ENCODE measurements at regions not wholly inside any gene's neighbourhood (a gene's known extent, or its start where the extent isn't known, plus 50 kb on each side); places are given as distances from the start of the nearest gene placed in this dataset.
"Not testable (repeated sequence)": the region's sequence is repeated elsewhere in the genome, so short reads cannot be mapped to it uniquely, and the experiment has no call there.

GRCh38 chr5:97234380-97234779 is 51.3 kb upstream of the RIOK2 start:
- intact Hi-C loops (cut with DNase I); H3K36me3 ChIP-seq (ENCODE audit: control insufficient read depth in 1 of 2, insufficient read depth in 2 of 2, low read length in 1 of 2); ATAC-seq (ENCODE audit: low FRiP score); H3K27me3 ChIP-seq (ENCODE audit: control insufficient read depth in 1 of 2, insufficient read depth in 2 of 2, low read length in 1 of 2); H3K4me1 ChIP-seq (ENCODE audit: control insufficient read depth in 1 of 2, insufficient read depth in 2 of 2, low read length in 2 of 2); DNase-seq; H3K27ac ChIP-seq (ENCODE audit: low read depth in 1 of 2, low read length in 2 of 2); H3K9me3 ChIP-seq (ENCODE audit: control insufficient read depth, low read length); H3K4me3 ChIP-seq (ENCODE audit: low read length in 2 of 2): not testable (repeated sequence)
- 97 to 100% methylated on average over 1 of the region's 1 CpG for WGBS, 2 donors

DNA sequence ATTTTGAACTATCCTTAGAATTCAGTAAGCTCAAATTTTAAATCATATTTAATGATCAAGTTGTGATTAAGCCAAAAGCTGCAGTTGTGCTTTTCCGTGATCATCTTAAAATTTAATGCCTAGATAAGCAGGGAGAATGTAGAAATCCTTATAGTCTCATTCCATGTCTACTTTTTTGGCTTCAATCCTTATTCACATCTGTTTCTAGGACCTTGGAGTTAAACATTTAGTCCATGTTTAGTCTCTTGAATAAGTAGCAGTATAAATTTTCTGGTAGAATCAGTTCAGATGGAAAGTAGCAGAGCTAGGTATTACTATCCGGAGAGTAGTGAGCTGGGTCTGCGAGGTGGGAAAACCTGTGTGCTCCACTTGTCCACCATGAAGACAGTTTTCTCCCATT is 59.3 kb upstream of the RIOK2 start:
- no peak overlapping the region for H3K4me3 ChIP-seq (ENCODE audit: low read length in 2 of 2)
- intact Hi-C loops (cut with DNase I): no loop called here
- H3K4me1 ChIP-seq (ENCODE audit: control insufficient read depth in 1 of 2, insufficient read depth in 2 of 2, low read length in 2 of 2): no peaks in the 10 kb centered on the region
- DNase-seq (no peak), ATAC-seq (ENCODE audit: low FRiP score) (no peak)
- H3K27ac ChIP-seq (ENCODE audit: low read depth in 1 of 2, low read length in 2 of 2): no peak overlapping the region
- H3K9me3 ChIP-seq (ENCODE audit: control insufficient read depth, low read length): peaks cover 1% of the 10 kb centered on the region
- WGBS, 2 donors: 74 to 76% methylated on average over 3 of the region's 3 CpGs
- H3K27me3 ChIP-seq (ENCODE audit: control insufficient read depth in 1 of 2, insufficient read depth in 2 of 2, low read length in 1 of 2): no peaks in the 10 kb centered on the region
- H3K36me3 ChIP-seq (ENCODE audit: control insufficient read depth in 1 of 2, insufficient read depth in 2 of 2, low read length in 1 of 2): no peaks in the 10 kb centered on the region

GRCh38 chr5:97243353-97243752 is 60.3 kb upstream of the RIOK2 start:
- no peak for DNase-seq
- H3K27ac ChIP-seq (ENCODE audit: low read depth in 1 of 2, low read length in 2 of 2): no peak overlapping the region
- H3K36me3 ChIP-seq (ENCODE audit: control insufficient read depth in 1 of 2, insufficient read depth in 2 of 2, low read length in 1 of 2): no peaks in the 10 kb centered on the region
- intact Hi-C loops (cut with DNase I): no loop called here
- H3K4me3 ChIP-seq (ENCODE audit: low read length in 2 of 2): no peak overlapping the region
- H3K4me1 ChIP-seq (ENCODE audit: control insufficient read depth in 1 of 2, insufficient read depth in 2 of 2, low read length in 2 of 2): no peaks in the 10 kb centered on the region
- H3K27me3 ChIP-seq (ENCODE audit: control insufficient read depth in 1 of 2, insufficient read depth in 2 of 2, low read length in 1 of 2): no peaks in the 10 kb centered on the region
- peaks cover 1% of the 10 kb centered on the region for H3K9me3 ChIP-seq (ENCODE audit: control insufficient read depth, low read length)
- no peak for ATAC-seq (ENCODE audit: low FRiP score)
- 55 to 64% methylated on average over 2 of the region's 2 CpGs for WGBS, 2 donors

GRCh38 chr5:97245386-97245785 is 62.3 kb upstream of the RIOK2 start:
- 38 to 43% methylated on average over 9 of the region's 9 CpGs for WGBS, 2 donors
- ATAC-seq (ENCODE audit: low FRiP score) (no peak), DNase-seq (no peak)
- Histone ChIP-seq H3K9me3 (ENCODE audit: control insufficient read depth, low read length) (peaks cover 3% of the 10 kb centered on the region), H3K4me1 (ENCODE audit: control insufficient read depth in 1 of 2, insufficient read depth in 2 of 2, low read length in 2 of 2) (no peaks in the 10 kb centered on the region), H3K36me3 (ENCODE audit: control insufficient read depth in 1 of 2, insufficient read depth in 2 of 2, low read length in 1 of 2) (no peaks in the 10 kb centered on the region), H3K27me3 (ENCODE audit: control insufficient read depth in 1 of 2, insufficient read depth in 2 of 2, low read length in 1 of 2) (no peaks in the 10 kb centered on the region), H3K27ac (ENCODE audit: low read depth in 1 of 2, low read length in 2 of 2) (no peak overlapping the region), H3K4me3 (ENCODE audit: low read length in 2 of 2) (no peak overlapping the region)
- intact Hi-C loops (cut with DNase I): no loop called here

GRCh38 chr5:97250113-97250512 is 67.1 kb upstream of the RIOK2 start:
- DNase-seq (no peak), ATAC-seq (ENCODE audit: low FRiP score) (no peak)
- Histone ChIP-seq H3K4me3 (ENCODE audit: low read length in 2 of 2) (no peak overlapping the region), H3K27ac (ENCODE audit: low read depth in 1 of 2, low read length in 2 of 2) (no peak overlapping the region), H3K4me1 (ENCODE audit: control insufficient read depth in 1 of 2, insufficient read depth in 2 of 2, low read length in 2 of 2) (no peaks in the 10 kb centered on the region), H3K36me3 (ENCODE audit: control insufficient read depth in 1 of 2, insufficient read depth in 2 of 2, low read length in 1 of 2) (no peaks in the 10 kb centered on the region), H3K9me3 (ENCODE audit: control insufficient read depth, low read length) (peaks cover 7% of the 10 kb centered on the region), H3K27me3 (ENCODE audit: control insufficient read depth in 1 of 2, insufficient read depth in 2 of 2, low read length in 1 of 2) (no peaks in the 10 kb centered on the region)
- intact Hi-C loops (cut with DNase I): no loop called here

GRCh38 chr5:97266076-97266475 is 83.0 kb upstream of the RIOK2 start:
- H3K27me3 ChIP-seq (ENCODE audit: control insufficient read depth in 1 of 2, insufficient read depth in 2 of 2, low read length in 1 of 2): no peaks in the 10 kb centered on the region
- H3K27ac ChIP-seq (ENCODE audit: low read depth in 1 of 2, low read length in 2 of 2): no peak overlapping the region
- H3K4me1 ChIP-seq (ENCODE audit: control insufficient read depth in 1 of 2, insufficient read depth in 2 of 2, low read length in 2 of 2): no peaks in the 10 kb centered on the region
- no peaks in the 10 kb centered on the region for H3K36me3 ChIP-seq (ENCODE audit: control insufficient read depth in 1 of 2, insufficient read depth in 2 of 2, low read length in 1 of 2)
- no peaks in the 10 kb centered on the region for H3K9me3 ChIP-seq (ENCODE audit: control insufficient read depth, low read length)
- H3K4me3 ChIP-seq (ENCODE audit: low read length in 2 of 2): no peak overlapping the region
- intact Hi-C loops (cut with DNase I): no loop called here
- ATAC-seq (ENCODE audit: low FRiP score) (no peak), DNase-seq (no peak)

GRCh38 chr5:97266576-97266975 is 83.5 kb upstream of the RIOK2 start:
- no peaks in the 10 kb centered on the region for H3K27me3 ChIP-seq (ENCODE audit: control insufficient read depth in 1 of 2, insufficient read depth in 2 of 2, low read length in 1 of 2)
- no peak overlapping the region for H3K4me3 ChIP-seq (ENCODE audit: low read length in 2 of 2)
- H3K4me1 ChIP-seq (ENCODE audit: control insufficient read depth in 1 of 2, insufficient read depth in 2 of 2, low read length in 2 of 2): no peaks in the 10 kb centered on the region
- ATAC-seq (ENCODE audit: low FRiP score) (peak; percentile 75), DNase-seq (peak in 1 of 2 donors; percentile 46)
- no peaks in the 10 kb centered on the region for H3K9me3 ChIP-seq (ENCODE audit: control insufficient read depth, low read length)
- intact Hi-C loops (cut with DNase I): no loop called here
- H3K36me3 ChIP-seq (ENCODE audit: control insufficient read depth in 1 of 2, insufficient read depth in 2 of 2, low read length in 1 of 2): no peaks in the 10 kb centered on the region
- 18 to 25% methylated on average over 5 of the region's 5 CpGs for WGBS, 2 donors
- H3K27ac ChIP-seq (ENCODE audit: low read depth in 1 of 2, low read length in 2 of 2): no peak overlapping the region

GRCh38 chr5:97267767-97268166 is 84.7 kb upstream of the RIOK2 start:
- H3K27ac ChIP-seq (ENCODE audit: low read depth in 1 of 2, low read length in 2 of 2): no peak overlapping the region
- 78% methylated on average over 3 of the region's 3 CpGs for WGBS, 2 donors
- ATAC-seq (ENCODE audit: low FRiP score) (no peak), DNase-seq (no peak)
- intact Hi-C loops (cut with DNase I): no loop called here
- no peaks in the 10 kb centered on the region for H3K4me1 ChIP-seq (ENCODE audit: control insufficient read depth in 1 of 2, insufficient read depth in 2 of 2, low read length in 2 of 2)
- H3K27me3 ChIP-seq (ENCODE audit: control insufficient read depth in 1 of 2, insufficient read depth in 2 of 2, low read length in 1 of 2): no peaks in the 10 kb centered on the region
- no peaks in the 10 kb centered on the region for H3K9me3 ChIP-seq (ENCODE audit: control insufficient read depth, low read length)
- no peaks in the 10 kb centered on the region for H3K36me3 ChIP-seq (ENCODE audit: control insufficient read depth in 1 of 2, insufficient read depth in 2 of 2, low read length in 1 of 2)
- H3K4me3 ChIP-seq (ENCODE audit: low read length in 2 of 2): no peak overlapping the region

- H3K27me3 ChIP-seq (ENCODE audit: control insufficient read depth in 1 of 2, insufficient read depth in 2 of 2, low read length in 1 of 2): no peaks in the 10 kb centered on the region
- no peak overlapping the region for H3K4me3 ChIP-seq (ENCODE audit: low read length in 2 of 2)
- H3K27ac ChIP-seq (ENCODE audit: low read depth in 1 of 2, low read length in 2 of 2): no peak overlapping the region
- WGBS, 2 donors: 28 to 61% methylated on average over 3 of the region's 3 CpGs
- DNase-seq (no peak), ATAC-seq (ENCODE audit: low FRiP score) (no peak)
- peaks cover 1% of the 10 kb centered on the region for H3K9me3 ChIP-seq (ENCODE audit: control insufficient read depth, low read length)
- H3K36me3 ChIP-seq (ENCODE audit: control insufficient read depth in 1 of 2, insufficient read depth in 2 of 2, low read length in 1 of 2): no peaks in the 10 kb centered on the region
- intact Hi-C loops (cut with DNase I): no loop called here
- H3K4me1 ChIP-seq (ENCODE audit: control insufficient read depth in 1 of 2, insufficient read depth in 2 of 2, low read length in 2 of 2): no peaks in the 10 kb centered on the region
Measured at GRCh38 chr5:97276474-97277120, 93.5 kb upstream of the RIOK2 start.

Data from aorta (tissue), 5 donors.